ENCODE measurements at regions not wholly inside any gene's neighbourhood (a gene's known extent, or its start where the extent isn't known, plus 50 kb on each side); places are given as distances from the start of the nearest gene placed in this dataset.

- Histone ChIP-seq H3K27me3 (no peaks in the 10 kb centered on the region; the same call in 1 of the 2 replicates), H3K36me3 (no peaks in the 10 kb centered on the region), H3K9me3 (replicated peaks) (no peaks in the 10 kb centered on the region; the same call in 1 of the 2 replicates), H3K4me1 (no peaks in the 10 kb centered on the region), H3K4me3 (no peak overlapping the region), H3K27ac (no peak overlapping the region)
- DNase-seq: no peak
These were observed 584.1 kb downstream of the PTPRU start for GRCh38 chr1:29820401-29820800.

DNA sequence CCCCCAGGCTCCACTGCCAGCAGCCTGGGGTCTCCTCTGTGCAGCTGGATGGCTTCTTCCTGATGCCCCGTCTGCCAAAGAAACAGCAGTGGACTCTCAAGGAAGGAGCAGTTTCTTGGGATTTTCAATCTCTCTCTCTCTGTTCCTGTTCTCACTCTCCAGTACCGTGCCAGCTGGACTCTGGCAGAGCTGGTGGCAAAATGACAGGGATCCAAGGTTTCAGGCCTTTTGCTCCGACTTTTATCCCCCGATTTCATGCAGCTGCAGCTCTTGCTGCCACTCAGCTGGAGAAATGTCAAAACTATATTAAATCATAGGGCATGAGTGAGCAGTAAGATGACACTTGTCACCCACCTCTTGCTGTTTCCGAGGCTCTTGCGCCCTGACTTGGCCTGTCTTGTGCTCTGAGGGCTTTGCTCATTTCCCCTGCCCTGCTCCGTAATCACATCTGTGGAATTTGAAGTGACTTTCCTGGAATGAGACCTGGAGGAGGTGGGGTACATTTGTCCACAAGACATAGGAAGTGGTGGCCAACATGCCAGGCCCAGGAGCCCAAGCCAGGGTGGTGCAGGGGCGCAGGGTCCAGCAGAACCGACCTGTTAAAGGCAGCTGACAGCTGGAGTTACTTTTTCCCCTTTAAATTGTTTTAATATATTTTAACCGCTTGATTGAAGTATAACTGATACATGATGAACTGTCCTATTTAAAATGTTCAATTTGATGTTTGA lies 576.2 kb downstream of the PTPRU start:
- Histone ChIP-seq H3K4me3 (no peak overlapping the region), H3K9me3 (replicated peaks) (no peaks in the 10 kb centered on the region), H3K4me1 (no peaks in the 10 kb centered on the region), H3K36me3 (no peaks in the 10 kb centered on the region), H3K27ac (no peak overlapping the region), H3K27me3 (peaks cover 5% of the 10 kb centered on the region; the same call in 1 of the 2 replicates)
- no peak for DNase-seq

- no peak for DNase-seq
- H3K36me3 ChIP-seq: no peaks in the 10 kb centered on the region
- no peaks in the 10 kb centered on the region for H3K4me1 ChIP-seq
These were observed 575.5 kb downstream of the PTPRU start for GRCh38 chr1:29811727-29812407.

GRCh38 chr1:29811247-29811646 lies 574.9 kb downstream of the PTPRU start:
- Histone ChIP-seq H3K4me3 (no peak overlapping the region), H3K9me3 (replicated peaks) (no peaks in the 10 kb centered on the region), H3K27ac (no peak overlapping the region), H3K27me3 (peaks cover 5% of the 10 kb centered on the region; the same call in 1 of the 2 replicates), H3K4me1 (no peaks in the 10 kb centered on the region), H3K36me3 (no peaks in the 10 kb centered on the region)
- DNase-seq: no peak

More at GRCh38 chr1:29811727-29812407, 575.5 kb downstream of the PTPRU start:
- Histone ChIP-seq H3K9me3 (replicated peaks) (no peaks in the 10 kb centered on the region), H3K27ac (no peak overlapping the region), H3K4me3 (no peak overlapping the region), H3K27me3 (peaks cover 5% of the 10 kb centered on the region; the same call in 1 of the 2 replicates)

DNA sequence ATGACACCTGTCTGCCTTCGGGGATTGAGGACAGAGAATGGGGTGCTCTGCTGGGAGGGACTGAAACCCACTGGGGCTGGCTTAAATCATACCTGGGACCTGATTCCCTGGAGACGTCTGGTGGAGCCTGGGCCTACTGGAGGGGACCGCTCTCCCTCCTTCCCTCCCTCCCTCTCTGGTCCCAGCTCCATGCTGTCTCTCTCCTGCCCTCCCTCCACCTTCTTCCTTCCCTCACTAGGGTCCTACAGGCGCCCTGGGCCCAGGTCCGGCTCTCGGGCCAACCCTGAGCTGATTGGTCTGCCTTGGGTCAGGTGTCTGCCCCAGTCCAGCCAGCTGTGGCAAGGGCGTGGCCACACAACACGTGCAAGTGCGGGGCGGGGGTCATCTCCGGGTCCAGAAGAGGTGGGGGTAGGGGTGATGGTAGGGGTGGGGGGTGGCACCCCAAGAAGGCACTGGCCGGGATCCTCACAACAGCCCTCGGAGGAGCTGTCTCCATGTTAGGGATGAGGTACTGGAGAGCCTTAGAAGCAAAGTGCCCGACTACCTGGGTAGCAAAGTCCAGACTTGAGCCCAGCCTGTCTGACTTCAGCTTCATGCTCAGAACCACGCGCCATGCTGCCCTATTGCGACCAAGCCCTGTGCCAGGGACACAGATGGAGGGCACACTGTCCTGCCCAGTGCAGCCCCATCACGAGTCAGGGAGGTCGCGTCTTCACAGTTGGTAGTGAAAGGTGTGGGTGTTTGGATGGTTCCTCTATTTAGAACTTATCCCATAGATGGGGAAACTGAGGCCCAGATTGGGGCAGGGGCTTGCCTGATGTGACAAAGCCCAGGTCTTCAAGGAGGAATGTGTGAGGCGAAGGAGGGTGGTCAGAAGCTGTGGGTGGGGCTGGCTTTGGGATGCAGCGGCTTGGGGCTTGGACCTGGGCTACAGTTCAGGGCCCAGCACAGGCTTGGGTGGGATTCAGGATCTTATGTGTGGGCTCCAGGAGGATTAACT lies 574.1 kb downstream of the PTPRU start:
- no peaks in the 10 kb centered on the region for H3K36me3 ChIP-seq
- H3K4me1 ChIP-seq: no peaks in the 10 kb centered on the region
- H3K27ac ChIP-seq: no peak overlapping the region
- H3K4me3 ChIP-seq: no peak overlapping the region
- DNase-seq: no peak
- no peaks in the 10 kb centered on the region for H3K9me3 ChIP-seq (replicated peaks)
- peaks cover 5% of the 10 kb centered on the region; the same call in 1 of the 2 replicates for H3K27me3 ChIP-seq

GRCh38 chr1:29809446-29810120 lies 573.3 kb downstream of the PTPRU start:
- H3K27ac ChIP-seq: no peak overlapping the region
- no peak overlapping the region for H3K4me3 ChIP-seq
- H3K4me1 ChIP-seq: no peaks in the 10 kb centered on the region
- no peaks in the 10 kb centered on the region for H3K36me3 ChIP-seq
- H3K27me3 ChIP-seq: peaks cover 6% of the 10 kb centered on the region
- no peaks in the 10 kb centered on the region for H3K9me3 ChIP-seq (replicated peaks)
- no peak for DNase-seq

DNA sequence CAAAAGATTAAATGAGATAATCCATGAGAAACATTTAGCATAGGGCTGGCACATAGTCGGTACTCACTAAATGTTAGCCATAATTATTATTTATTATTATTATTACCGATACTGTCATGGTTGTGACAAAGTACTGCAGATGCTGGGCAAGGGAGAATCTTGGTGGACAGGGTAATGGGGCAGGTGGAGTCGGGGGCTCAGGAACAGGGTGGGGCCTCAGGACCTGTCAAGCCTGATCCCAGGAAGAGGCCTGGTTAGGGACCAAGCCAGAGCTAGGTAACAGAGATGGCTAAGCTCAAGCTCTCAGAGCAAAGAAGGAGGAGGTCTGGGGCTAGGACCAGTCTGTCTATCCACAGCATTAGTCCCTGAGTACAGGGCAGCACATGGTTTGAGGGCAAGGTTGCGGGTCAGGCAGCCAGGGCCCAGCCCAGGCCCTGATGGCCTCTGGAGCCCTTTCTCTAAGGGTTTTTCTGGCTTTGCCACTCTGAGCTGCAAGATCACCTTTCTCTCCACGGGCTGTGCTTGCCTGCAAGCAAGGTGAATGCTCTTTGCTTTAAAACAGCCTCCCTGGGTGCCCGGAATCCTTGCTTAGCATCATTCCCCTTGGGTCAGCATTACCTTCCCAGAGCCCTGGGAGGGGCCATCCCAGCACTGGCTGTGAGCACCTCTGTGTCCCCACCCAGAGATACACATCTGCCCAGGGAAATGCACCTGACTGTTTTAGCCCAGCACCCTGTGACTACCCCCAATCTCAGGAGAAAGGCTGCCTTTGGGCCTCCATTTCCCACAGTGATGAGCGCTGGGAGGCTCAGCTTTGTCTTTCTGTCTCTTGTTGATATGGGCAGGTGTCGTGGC lies 572.0 kb downstream of the PTPRU start:
- Histone ChIP-seq H3K36me3 (no peaks in the 10 kb centered on the region), H3K27ac (no peak overlapping the region), H3K4me1 (no peaks in the 10 kb centered on the region), H3K9me3 (replicated peaks) (no peaks in the 10 kb centered on the region), H3K27me3 (peaks cover 9% of the 10 kb centered on the region), H3K4me3 (no peak overlapping the region)
- DNase-seq: no peak

DNA sequence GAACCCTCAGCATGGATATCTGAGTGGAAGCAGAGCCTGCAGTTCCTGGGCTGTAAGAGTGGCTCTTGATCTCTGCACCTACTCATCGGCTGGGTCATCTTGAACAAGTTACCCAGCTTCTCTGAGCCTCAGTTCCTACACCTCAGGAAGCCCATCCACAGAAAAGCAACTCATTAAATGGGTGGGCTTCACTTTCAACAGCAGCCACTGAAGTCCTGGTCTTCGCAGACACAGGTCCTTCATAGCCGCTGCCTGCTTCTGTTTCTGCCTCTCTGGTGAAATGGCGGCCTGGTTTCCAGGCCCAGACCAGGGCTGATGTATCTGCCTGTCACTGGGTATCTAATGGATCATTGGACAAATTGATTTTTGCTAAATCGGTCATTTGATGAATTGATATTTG lies 571.4 kb downstream of the PTPRU start:
- no peak for DNase-seq
- H3K9me3 ChIP-seq (replicated peaks): no peaks in the 10 kb centered on the region
- no peaks in the 10 kb centered on the region for H3K36me3 ChIP-seq
- H3K27ac ChIP-seq: no peak overlapping the region
- peaks cover 9% of the 10 kb centered on the region for H3K27me3 ChIP-seq
- no peaks in the 10 kb centered on the region for H3K4me1 ChIP-seq
- no peak overlapping the region for H3K4me3 ChIP-seq

DNA sequence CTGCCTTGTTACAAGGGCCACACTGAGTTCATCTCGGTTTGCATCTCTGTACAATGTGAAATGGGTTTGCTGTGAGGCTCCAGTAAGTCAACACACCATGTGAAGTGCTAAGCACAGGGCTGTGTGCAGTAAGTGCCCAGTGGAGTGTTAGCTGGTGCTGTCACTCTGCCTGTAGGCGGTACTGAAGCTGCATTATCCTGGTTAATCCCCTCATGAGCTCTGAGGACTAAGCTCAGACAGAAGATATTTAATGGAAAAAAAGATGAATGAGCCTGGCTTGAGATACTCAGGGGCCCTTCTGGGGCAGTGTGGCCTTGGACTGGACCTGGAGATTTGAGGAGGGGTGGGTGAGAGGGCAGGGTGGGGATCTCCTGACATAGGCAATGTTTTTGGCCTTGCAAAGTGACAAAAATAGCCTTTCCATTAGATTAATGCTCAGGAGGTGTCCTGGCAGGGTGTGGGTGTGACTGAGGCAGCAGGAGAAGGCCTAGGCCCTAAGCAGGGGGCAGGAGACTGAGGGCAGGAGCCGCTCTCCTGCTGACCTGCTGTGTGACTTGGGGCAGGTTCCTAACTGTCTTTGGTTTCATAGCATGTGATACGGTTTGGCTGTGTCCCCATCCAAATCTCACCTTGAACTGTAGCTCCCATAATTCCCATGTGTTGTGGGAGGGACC lies 570.5 kb downstream of the PTPRU start:
- H3K27ac ChIP-seq: no peak overlapping the region
- H3K36me3 ChIP-seq: no peaks in the 10 kb centered on the region
- no peak overlapping the region for H3K4me3 ChIP-seq
- peaks cover 9% of the 10 kb centered on the region for H3K27me3 ChIP-seq
- no peaks in the 10 kb centered on the region for H3K4me1 ChIP-seq
- DNase-seq: peak; percentile 24 to 49
- no peaks in the 10 kb centered on the region for H3K9me3 ChIP-seq (replicated peaks)

DNA sequence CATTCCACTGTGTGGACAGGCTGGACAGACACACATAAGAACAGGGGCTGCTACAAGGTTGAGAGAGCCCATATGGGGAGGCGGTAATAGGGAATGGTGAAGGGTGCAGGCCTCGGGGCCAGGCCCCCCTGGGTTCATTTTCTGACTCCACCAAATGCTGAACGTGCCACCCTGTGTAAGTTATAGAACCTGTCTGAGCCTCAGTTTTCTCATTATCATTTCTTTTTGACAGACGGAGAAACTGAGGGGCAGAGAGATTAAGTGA lies 569.5 kb downstream of the PTPRU start:
- no peaks in the 10 kb centered on the region for H3K4me1 ChIP-seq
- no peaks in the 10 kb centered on the region for H3K36me3 ChIP-seq
- H3K27me3 ChIP-seq: peaks cover 9% of the 10 kb centered on the region
- no peak for DNase-seq
- no peaks in the 10 kb centered on the region for H3K9me3 ChIP-seq (replicated peaks)
- no peak overlapping the region for H3K4me3 ChIP-seq
- H3K27ac ChIP-seq: no peak overlapping the region

GRCh38 chr1:29805122-29805895 lies 569.0 kb downstream of the PTPRU start:
- DNase-seq: no peak
- no peaks in the 10 kb centered on the region for H3K4me1 ChIP-seq
- H3K27ac ChIP-seq: no peak overlapping the region

DNA sequence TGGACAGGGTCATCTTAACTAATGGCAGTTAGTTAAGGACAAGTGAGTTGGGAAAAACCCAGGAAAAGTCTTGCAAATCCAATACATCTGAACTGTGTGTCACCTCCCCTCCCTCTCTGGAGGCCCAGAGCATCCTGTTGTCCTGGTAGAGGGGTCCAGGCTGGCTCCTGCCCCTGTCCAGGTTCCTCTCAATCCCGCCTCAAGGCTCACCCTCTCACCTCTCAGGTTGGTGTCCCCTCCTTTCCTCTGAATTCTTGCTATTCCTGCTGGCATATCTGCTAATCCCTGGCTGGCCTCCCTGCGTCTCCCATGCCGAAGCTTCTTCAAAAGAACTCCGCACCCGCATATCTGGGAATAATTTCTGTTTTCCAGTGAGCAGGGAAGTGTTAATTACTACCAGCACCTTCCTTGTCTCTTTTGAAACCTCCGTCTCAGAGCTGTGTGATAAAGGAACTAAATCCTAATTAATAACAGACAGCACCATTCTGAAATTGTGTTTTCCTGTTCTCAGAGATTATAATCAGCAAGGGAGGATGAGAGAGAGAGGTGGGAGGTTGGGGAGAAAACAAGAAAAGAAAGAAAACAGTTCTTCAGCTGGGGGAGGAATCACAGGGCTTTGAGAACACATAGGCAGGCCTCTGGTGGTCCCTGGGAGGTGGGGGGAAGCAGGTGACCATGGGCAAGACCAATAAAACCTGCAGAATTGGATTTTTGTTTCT lies 568.0 kb downstream of the PTPRU start:
- Histone ChIP-seq H3K36me3 (no peaks in the 10 kb centered on the region), H3K27ac (no peak overlapping the region), H3K4me3 (no peak overlapping the region), H3K9me3 (replicated peaks) (no peaks in the 10 kb centered on the region), H3K27me3 (peaks cover 4% of the 10 kb centered on the region), H3K4me1 (no peaks in the 10 kb centered on the region)
- DNase-seq: no peak

More at GRCh38 chr1:29805122-29805895, 569.0 kb downstream of the PTPRU start:
- Histone ChIP-seq H3K27me3 (peaks cover 9% of the 10 kb centered on the region), H3K36me3 (no peaks in the 10 kb centered on the region), H3K4me3 (no peak overlapping the region), H3K9me3 (replicated peaks) (no peaks in the 10 kb centered on the region)
